ENCODE measurements at regions not wholly inside any gene's neighbourhood (a gene's known extent, or its start where the extent isn't known, plus 50 kb on each side); places are given as distances from the start of the nearest gene placed in this dataset.
"Not testable (repeated sequence)": the region's sequence is repeated elsewhere in the genome, so short reads cannot be mapped to it uniquely, and the experiment has no call there.

- DNase-seq, result no peak
- intact Hi-C loops (cut with DNase I), result no loop called here
Observed at GRCh38 chr3:177461765-177462164, 264.5 kb upstream of the TBL1XR1 start.

GRCh38 chr3:177463341-177463740, 266.1 kb upstream of the TBL1XR1 start:
- H3K4me3 ChIP-seq; H3K27ac ChIP-seq; intact Hi-C loops (cut with DNase I); H3K27me3 ChIP-seq; H3K9me3 ChIP-seq; DNase-seq; H3K36me3 ChIP-seq: not testable (repeated sequence)
- WGBS, 2 donors, result 91 to 92% methylated on average over 2 of the region's 2 CpGs
- peaks cover 0 to 38% (median 8%) of the 10 kb centered on the region in 3 donors for H3K4me1 ChIP-seq

More at GRCh38 chr3:177461765-177462164, 264.5 kb upstream of the TBL1XR1 start:
- 92 to 94% methylated on average over 3 of the region's 3 CpGs for WGBS, 2 donors
- no peaks in the 10 kb centered on the region for H3K27me3 ChIP-seq
- H3K9me3 ChIP-seq, result peaks cover 0 to 12% (median 0%) of the 10 kb centered on the region in 3 donors
- no peaks in the 10 kb centered on the region for H3K36me3 ChIP-seq
- TF ChIP-seq POLR2A (IDR thresholded peaks at IDR 0.05) (no peak), CTCF (IDR thresholded peaks at IDR 0.05) (no peak)
- H3K27ac ChIP-seq, result no peak overlapping the region
- no peak overlapping the region for H3K4me3 ChIP-seq
- H3K4me1 ChIP-seq, result peaks cover 0 to 38% (median 8%) of the 10 kb centered on the region in 3 donors

GRCh38 chr3:177463863-177464262, 266.6 kb upstream of the TBL1XR1 start:
- WGBS, 2 donors, result 76 to 80% methylated on average over 6 of the region's 6 CpGs

GRCh38 chr3:177464392-177465256, 267.3 kb upstream of the TBL1XR1 start:
- intact Hi-C loops (cut with DNase I), result no loop called here

More at GRCh38 chr3:177463863-177464262, 266.6 kb upstream of the TBL1XR1 start:
- Histone ChIP-seq H3K4me1 (peaks cover 0 to 38% (median 7%) of the 10 kb centered on the region in 3 donors), H3K9me3 (no peaks in the 10 kb centered on the region), H3K27ac (peak overlapping the region in 3 of 4 donors; percentile 45 to 77 (median 64)), H3K4me3 (no peak overlapping the region), H3K36me3 (no peaks in the 10 kb centered on the region), H3K27me3 (no peaks in the 10 kb centered on the region)
- TF ChIP-seq CTCF (IDR thresholded peaks at IDR 0.05) (no peak), POLR2A (IDR thresholded peaks at IDR 0.05) (no peak)
- intact Hi-C loops (cut with DNase I), result no loop called here
- no peak for DNase-seq

GRCh38 chr3:177465257-177465642, 268.0 kb upstream of the TBL1XR1 start:
- Histone ChIP-seq H3K9me3 (no peaks in the 10 kb centered on the region), H3K27ac (peak overlapping the region in 3 of 4 donors; percentile 45 to 77 (median 64)), H3K4me3 (no peak overlapping the region), H3K27me3 (no peaks in the 10 kb centered on the region), H3K4me1 (peaks cover 0 to 30% (median 0%) of the 10 kb centered on the region in 3 donors), H3K36me3 (no peaks in the 10 kb centered on the region)
- 26 to 41% methylated on average over 3 to 4 of the region's 4 CpGs for WGBS, 2 donors
- intact Hi-C loops (cut with DNase I), result no loop called here
- TF ChIP-seq CTCF (IDR thresholded peaks at IDR 0.05) (no peak), POLR2A (IDR thresholded peaks at IDR 0.05) (no peak)
- DNase-seq, result no peak

More at GRCh38 chr3:177464392-177465256, 267.3 kb upstream of the TBL1XR1 start:
- no peak for DNase-seq
- peak overlapping the region in 3 of 4 donors; percentile 45 to 77 (median 64) for H3K27ac ChIP-seq
- WGBS, 2 donors, result 60 to 64% methylated on average over 5 of the region's 5 CpGs
- H3K4me3 ChIP-seq, result no peak overlapping the region
- no peaks in the 10 kb centered on the region for H3K9me3 ChIP-seq
- H3K4me1 ChIP-seq, result peaks cover 0 to 37% (median 5%) of the 10 kb centered on the region in 3 donors
- H3K27me3 ChIP-seq, result no peaks in the 10 kb centered on the region
- TF ChIP-seq POLR2A (IDR thresholded peaks at IDR 0.05), result no peak
- no peak for TF ChIP-seq CTCF (IDR thresholded peaks at IDR 0.05)
- H3K36me3 ChIP-seq, result no peaks in the 10 kb centered on the region
